GM12873 (cell line): ENCODE measurements at regions not wholly inside any gene's neighbourhood (a gene's known extent, or its start where the extent isn't known, plus 50 kb on each side); places are given as distances from the start of the nearest gene placed in this dataset.

ENCODE experiments used
- CTCF ChIP-seq: IDR thresholded peaks from 2 replicates; pipeline ENCODE4 v1.5.1; 2012; ENCODE audit warnings: low read depth, mild to moderate bottlenecking, moderate library complexity, low read length, control low read depth; ENCODE audit not compliant: insufficient read depth; ENCODE audit errors: missing control alignments

- TF ChIP-seq CTCF: no peak
Measured at GRCh38 chr16:66109677-66110076, 256.8 kb upstream of the CDH5 start.

GRCh38 chr16:66107661-66108060, 258.8 kb upstream of the CDH5 start:
- TF ChIP-seq CTCF: no peak

GRCh38 chr16:66103211-66103610, 263.3 kb upstream of the CDH5 start:
- no peak for TF ChIP-seq CTCF

GRCh38 chr16:66099306-66099705, 267.2 kb upstream of the CDH5 start:
- no peak for TF ChIP-seq CTCF

- no peak for TF ChIP-seq CTCF
Measured at GRCh38 chr16:66097751-66098150, 268.7 kb upstream of the CDH5 start.

GRCh38 chr16:66095676-66096075, 270.8 kb upstream of the CDH5 start:
- TF ChIP-seq CTCF: no peak

- TF ChIP-seq CTCF: no peak
Measured at GRCh38 chr16:66093191-66093590, 273.3 kb upstream of the CDH5 start.
